ENCODE measurements at regions not wholly inside any gene's neighbourhood (a gene's known extent, or its start where the extent isn't known, plus 50 kb on each side); places are given as distances from the start of the nearest gene placed in this dataset.

DNA sequence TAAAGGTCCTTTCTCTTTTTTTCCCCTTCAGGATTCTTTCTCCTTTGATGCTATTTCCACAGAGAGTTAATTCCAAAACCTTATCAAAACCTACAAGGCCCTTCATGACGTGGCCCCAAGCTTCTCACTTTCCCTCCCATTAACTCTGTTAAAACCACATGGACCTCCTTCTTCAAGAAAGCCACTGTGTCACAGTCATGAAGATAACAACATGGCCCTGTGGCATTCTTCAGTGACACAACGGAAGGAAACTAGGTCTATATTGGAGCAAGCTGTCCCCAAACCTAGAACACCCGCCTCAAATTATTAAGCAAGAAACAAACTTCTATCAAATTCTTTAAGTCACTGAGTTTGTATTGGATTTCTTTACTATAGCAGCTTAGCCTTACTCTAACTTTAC is 611.1 kb downstream of the NUF2 start:
- no peak overlapping the region for H2BK5ac ChIP-seq (ENCODE audit: low read depth, low read length, poor library complexity)
- no peak overlapping the region for H2AK5ac ChIP-seq (ENCODE audit: low read length)
- no peak overlapping the region for H4K91ac ChIP-seq (ENCODE audit: low read depth, low read length)
- no peaks in the 10 kb centered on the region for H3K27me3 ChIP-seq (ENCODE audit: insufficient read depth, low read length)
- no peak overlapping the region for H3K4me2 ChIP-seq (ENCODE audit: low read length)
- H3K9me3 ChIP-seq (ENCODE audit: insufficient read depth, low read depth, low read length), result no peaks in the 10 kb centered on the region
- no peak overlapping the region for H3K18ac ChIP-seq (ENCODE audit: low read length)
- H3K9ac ChIP-seq (ENCODE audit: low read length), result no peak overlapping the region
- H4K12ac ChIP-seq (ENCODE audit: low read depth, low read length), result no peak overlapping the region
- WGBS (ENCODE audit: extremely low coverage, insufficient coverage, insufficient read length), result no CpG with 5 or more reads among the region's 3 CpGs
- H2BK12ac ChIP-seq (ENCODE audit: low read length), result no peak overlapping the region
- no peak overlapping the region for H3K4ac ChIP-seq (ENCODE audit: low read depth, low read length)
- DNase-seq, result no peak
- H3K36me3 ChIP-seq (ENCODE audit: control insufficient read depth in 1 of 2, insufficient read depth in 2 of 2, low read length in 2 of 2), result no peaks in the 10 kb centered on the region
- no peak overlapping the region for H3K27ac ChIP-seq (ENCODE audit: low read depth, low read length)
- H3K79me1 ChIP-seq (ENCODE audit: low read length), result no peaks in the 10 kb centered on the region
- H3K4me1 ChIP-seq (ENCODE audit: control insufficient read depth in 1 of 2, insufficient read depth in 2 of 2, low read length in 2 of 2), result no peaks in the 10 kb centered on the region
- no peak overlapping the region for H2AFZ ChIP-seq (ENCODE audit: insufficient read depth, low read length, poor library complexity)
- H3K14ac ChIP-seq (ENCODE audit: low read length), result no peak overlapping the region
- H2BK120ac ChIP-seq (ENCODE audit: insufficient read depth, low read length, poor library complexity), result no peak overlapping the region
- H3K79me2 ChIP-seq (ENCODE audit: control insufficient read depth, insufficient read depth, low read length, poor library complexity), result no peaks in the 10 kb centered on the region
- no peak overlapping the region for H3K4me3 ChIP-seq (ENCODE audit: low read depth, low read length)
- H4K8ac ChIP-seq (ENCODE audit: low read depth, low read length), result no peak overlapping the region
- H3K23ac ChIP-seq (ENCODE audit: low read length), result no peak overlapping the region

GRCh38 chr1:163933437-163933836 is 611.7 kb downstream of the NUF2 start:
- Histone ChIP-seq H3K4me2 (ENCODE audit: low read length) (no peak overlapping the region), H2BK12ac (ENCODE audit: low read length) (no peak overlapping the region), H3K4me3 (ENCODE audit: low read depth, low read length) (no peak overlapping the region), H3K9ac (ENCODE audit: low read length) (no peak overlapping the region), H4K12ac (ENCODE audit: low read depth, low read length) (no peak overlapping the region), H3K14ac (ENCODE audit: low read length) (no peak overlapping the region), H2AK5ac (ENCODE audit: low read length) (no peak overlapping the region), H3K23ac (ENCODE audit: low read length) (no peak overlapping the region), H3K9me3 (ENCODE audit: insufficient read depth, low read depth, low read length) (no peaks in the 10 kb centered on the region), H3K36me3 (ENCODE audit: control insufficient read depth in 1 of 2, insufficient read depth in 2 of 2, low read length in 2 of 2) (no peaks in the 10 kb centered on the region), H2BK120ac (ENCODE audit: insufficient read depth, low read length, poor library complexity) (no peak overlapping the region), H3K4ac (ENCODE audit: low read depth, low read length) (no peak overlapping the region), H3K27me3 (ENCODE audit: insufficient read depth, low read length) (no peaks in the 10 kb centered on the region), H2AFZ (ENCODE audit: insufficient read depth, low read length, poor library complexity) (no peak overlapping the region), H4K91ac (ENCODE audit: low read depth, low read length) (no peak overlapping the region), H3K18ac (ENCODE audit: low read length) (no peak overlapping the region), H3K79me1 (ENCODE audit: low read length) (no peaks in the 10 kb centered on the region), H2BK5ac (ENCODE audit: low read depth, low read length, poor library complexity) (no peak overlapping the region), H3K79me2 (ENCODE audit: control insufficient read depth, insufficient read depth, low read length, poor library complexity) (no peaks in the 10 kb centered on the region), H4K8ac (ENCODE audit: low read depth, low read length) (no peak overlapping the region), H3K27ac (ENCODE audit: low read depth, low read length) (no peak overlapping the region), H3K4me1 (ENCODE audit: control insufficient read depth in 1 of 2, insufficient read depth in 2 of 2, low read length in 2 of 2) (no peaks in the 10 kb centered on the region)
- no peak for DNase-seq
- WGBS (ENCODE audit: extremely low coverage, insufficient coverage, insufficient read length), result no CpG with 5 or more reads among the region's 3 CpGs

DNA sequence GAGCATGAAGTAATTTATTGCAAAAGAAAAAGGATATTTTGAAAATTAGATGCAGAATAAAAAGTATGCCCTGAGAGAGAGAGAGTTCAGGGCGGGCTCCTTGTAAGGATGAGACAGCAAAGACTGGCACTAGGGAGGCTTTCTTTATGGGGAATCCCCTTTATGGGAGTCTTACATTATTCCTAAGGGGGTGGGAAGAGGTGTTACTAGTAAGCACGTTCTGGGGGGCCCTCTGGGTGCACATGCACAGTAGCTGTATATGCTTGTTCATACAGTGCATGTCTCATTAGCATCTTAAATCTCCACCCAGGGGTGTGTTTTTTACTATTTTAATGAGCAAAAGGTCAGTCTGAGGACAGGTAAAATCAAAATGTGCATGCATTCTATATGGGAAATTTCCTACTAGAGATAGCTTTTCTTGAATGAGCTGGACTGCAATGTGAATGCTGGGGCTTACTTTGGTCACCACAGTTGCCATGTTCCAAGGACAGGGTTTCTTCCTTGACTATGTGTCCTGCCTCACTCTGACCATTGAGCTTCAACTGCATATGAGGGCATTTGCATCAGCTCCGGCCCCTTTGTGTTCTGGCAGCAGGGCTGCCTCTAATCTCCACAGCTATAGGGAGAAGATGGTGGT is 614.1 kb downstream of the NUF2 start:
- Histone ChIP-seq H2BK120ac (ENCODE audit: insufficient read depth, low read length, poor library complexity) (no peak overlapping the region), H3K9ac (ENCODE audit: low read length) (no peak overlapping the region), H2BK5ac (ENCODE audit: low read depth, low read length, poor library complexity) (no peak overlapping the region), H4K91ac (ENCODE audit: low read depth, low read length) (no peak overlapping the region), H3K36me3 (ENCODE audit: control insufficient read depth in 1 of 2, insufficient read depth in 2 of 2, low read length in 2 of 2) (no peaks in the 10 kb centered on the region), H3K27ac (ENCODE audit: low read depth, low read length) (no peak overlapping the region), H3K18ac (ENCODE audit: low read length) (no peak overlapping the region), H3K79me2 (ENCODE audit: control insufficient read depth, insufficient read depth, low read length, poor library complexity) (no peaks in the 10 kb centered on the region), H3K4me2 (ENCODE audit: low read length) (no peak overlapping the region), H4K12ac (ENCODE audit: low read depth, low read length) (no peak overlapping the region), H3K79me1 (ENCODE audit: low read length) (no peaks in the 10 kb centered on the region), H2AFZ (ENCODE audit: insufficient read depth, low read length, poor library complexity) (no peak overlapping the region), H3K4me3 (ENCODE audit: low read depth, low read length) (no peak overlapping the region), H2BK12ac (ENCODE audit: low read length) (no peak overlapping the region), H3K4ac (ENCODE audit: low read depth, low read length) (no peak overlapping the region), H3K4me1 (ENCODE audit: control insufficient read depth in 1 of 2, insufficient read depth in 2 of 2, low read length in 2 of 2) (no peaks in the 10 kb centered on the region), H3K14ac (ENCODE audit: low read length) (no peak overlapping the region), H3K9me3 (ENCODE audit: insufficient read depth, low read depth, low read length) (no peaks in the 10 kb centered on the region), H3K23ac (ENCODE audit: low read length) (no peak overlapping the region), H3K27me3 (ENCODE audit: insufficient read depth, low read length) (no peaks in the 10 kb centered on the region), H2AK5ac (ENCODE audit: low read length) (no peak overlapping the region), H4K8ac (ENCODE audit: low read depth, low read length) (no peak overlapping the region)
- DNase-seq, result no peak
- WGBS (ENCODE audit: extremely low coverage, insufficient coverage, insufficient read length), result no CpG with 5 or more reads among the region's 3 CpGs

- no peak overlapping the region for H3K18ac ChIP-seq (ENCODE audit: low read length)
- no peak overlapping the region for H3K4me2 ChIP-seq (ENCODE audit: low read length)
- no peak overlapping the region for H4K91ac ChIP-seq (ENCODE audit: low read depth, low read length)
- no peak overlapping the region for H3K4ac ChIP-seq (ENCODE audit: low read depth, low read length)
- no peaks in the 10 kb centered on the region for H3K27me3 ChIP-seq (ENCODE audit: insufficient read depth, low read length)
- no peak overlapping the region for H3K23ac ChIP-seq (ENCODE audit: low read length)
- H3K27ac ChIP-seq (ENCODE audit: low read depth, low read length), result no peak overlapping the region
- H3K14ac ChIP-seq (ENCODE audit: low read length), result no peak overlapping the region
- no peak overlapping the region for H3K9ac ChIP-seq (ENCODE audit: low read length)
- H2BK12ac ChIP-seq (ENCODE audit: low read length), result no peak overlapping the region
- H2BK120ac ChIP-seq (ENCODE audit: insufficient read depth, low read length, poor library complexity), result no peak overlapping the region
- no peaks in the 10 kb centered on the region for H3K79me1 ChIP-seq (ENCODE audit: low read length)
- H3K4me3 ChIP-seq (ENCODE audit: low read depth, low read length), result no peak overlapping the region
- H3K9me3 ChIP-seq (ENCODE audit: insufficient read depth, low read depth, low read length), result no peaks in the 10 kb centered on the region
- no peaks in the 10 kb centered on the region for H3K79me2 ChIP-seq (ENCODE audit: control insufficient read depth, insufficient read depth, low read length, poor library complexity)
- no peaks in the 10 kb centered on the region for H3K36me3 ChIP-seq (ENCODE audit: control insufficient read depth in 1 of 2, insufficient read depth in 2 of 2, low read length in 2 of 2)
- no CpG with 5 or more reads among the region's 1 CpG for WGBS (ENCODE audit: extremely low coverage, insufficient coverage, insufficient read length)
- H2AK5ac ChIP-seq (ENCODE audit: low read length), result no peak overlapping the region
- no peaks in the 10 kb centered on the region for H3K4me1 ChIP-seq (ENCODE audit: control insufficient read depth in 1 of 2, insufficient read depth in 2 of 2, low read length in 2 of 2)
- no peak for DNase-seq
- no peak overlapping the region for H2AFZ ChIP-seq (ENCODE audit: insufficient read depth, low read length, poor library complexity)
- H4K12ac ChIP-seq (ENCODE audit: low read depth, low read length), result no peak overlapping the region
- H2BK5ac ChIP-seq (ENCODE audit: low read depth, low read length, poor library complexity), result no peak overlapping the region
- no peak overlapping the region for H4K8ac ChIP-seq (ENCODE audit: low read depth, low read length)
These were observed 599.4 kb upstream of the PBX1 start for GRCh38 chr1:163959622-163960021.
